ENCODE measurements at regions not wholly inside any gene's neighbourhood (a gene's known extent, or its start where the extent isn't known, plus 50 kb on each side); places are given as distances from the start of the nearest gene placed in this dataset.

GRCh38 chr5:109945097-109945678 is 255.5 kb downstream of the MAN2A1 start:
- no peak for DNase-seq (ENCODE audit: low spot score)

GRCh38 chr5:109945723-109946480 is 256.2 kb downstream of the MAN2A1 start:
- DNase-seq (ENCODE audit: low spot score): no peak

- DNase-seq (ENCODE audit: low spot score): no peak
These were observed 256.9 kb downstream of the MAN2A1 start for GRCh38 chr5:109946610-109947009.

GRCh38 chr5:109947667-109948066 is 257.9 kb downstream of the MAN2A1 start:
- no peak for DNase-seq (ENCODE audit: low spot score)

- DNase-seq (ENCODE audit: low spot score): no peak
These were observed 260.9 kb downstream of the MAN2A1 start for GRCh38 chr5:109950634-109951033.

- no peak for DNase-seq (ENCODE audit: low spot score)
These were observed 261.6 kb downstream of the MAN2A1 start for GRCh38 chr5:109951348-109951747.

GRCh38 chr5:109951758-109952157 is 262.0 kb downstream of the MAN2A1 start:
- no peak for DNase-seq (ENCODE audit: low spot score)

GRCh38 chr5:109953761-109954160 is 264.0 kb downstream of the MAN2A1 start:
- no peak for DNase-seq (ENCODE audit: low spot score)

- DNase-seq (ENCODE audit: low spot score): no peak
These were observed 267.2 kb downstream of the MAN2A1 start for GRCh38 chr5:109956884-109957283.

GRCh38 chr5:109958082-109958481 is 268.4 kb downstream of the MAN2A1 start:
- DNase-seq (ENCODE audit: low spot score): no peak

- no peak for DNase-seq (ENCODE audit: low spot score)
These were observed 269.9 kb downstream of the MAN2A1 start for GRCh38 chr5:109959652-109960051.

- no peak for DNase-seq (ENCODE audit: low spot score)
These were observed 272.0 kb downstream of the MAN2A1 start for GRCh38 chr5:109961751-109962150.

GRCh38 chr5:109962882-109963603 is 273.3 kb downstream of the MAN2A1 start:
- no peak for DNase-seq (ENCODE audit: low spot score)

- DNase-seq (ENCODE audit: low spot score): no peak
These were observed 274.4 kb downstream of the MAN2A1 start for GRCh38 chr5:109964136-109964535.

- no peak for DNase-seq (ENCODE audit: low spot score)
These were observed 275.9 kb downstream of the MAN2A1 start for GRCh38 chr5:109965634-109966033.

GRCh38 chr5:109971968-109972367 is 282.2 kb downstream of the MAN2A1 start:
- DNase-seq (ENCODE audit: low spot score): no peak

- DNase-seq (ENCODE audit: low spot score): no peak
These were observed 292.3 kb downstream of the MAN2A1 start for GRCh38 chr5:109981979-109982378.

GRCh38 chr5:109982966-109983534 is 293.3 kb downstream of the MAN2A1 start:
- peak; percentile 20 for DNase-seq (ENCODE audit: low spot score)

GRCh38 chr5:109986726-109987125 is 297.0 kb downstream of the MAN2A1 start:
- DNase-seq (ENCODE audit: low spot score): no peak

- no peak for DNase-seq (ENCODE audit: low spot score)
These were observed 297.6 kb downstream of the MAN2A1 start for GRCh38 chr5:109987355-109987754.

- DNase-seq (ENCODE audit: low spot score): no peak
These were observed 298.2 kb downstream of the MAN2A1 start for GRCh38 chr5:109987970-109988369.

- no peak for DNase-seq (ENCODE audit: low spot score)
These were observed 299.4 kb downstream of the MAN2A1 start for GRCh38 chr5:109989161-109989560.
